ENCODE measurements at regions not wholly inside any gene's neighbourhood (a gene's known extent, or its start where the extent isn't known, plus 50 kb on each side); places are given as distances from the start of the nearest gene placed in this dataset.
"Not testable (repeated sequence)": the region's sequence is repeated elsewhere in the genome, so short reads cannot be mapped to it uniquely, and the experiment has no call there.

- Histone ChIP-seq H3K9ac (ENCODE audit: low read depth in 1 of 2, low read length in 2 of 2) (no peak overlapping the region), H3K27ac (ENCODE audit: low read depth, low read length) (no peak overlapping the region), H3K4me1 (ENCODE audit: control insufficient read depth in 1 of 2, insufficient read depth in 2 of 2, low read length in 2 of 2) (no peaks in the 10 kb centered on the region), H3K9me3 (ENCODE audit: control insufficient read depth in 1 of 2, low read length in 2 of 2) (no peaks in the 10 kb centered on the region), H3K36me3 (ENCODE audit: control insufficient read depth in 1 of 2, insufficient read depth in 2 of 2, low read length in 2 of 2) (no peaks in the 10 kb centered on the region), H3K4me3 (ENCODE audit: low read depth in 1 of 2, low read length in 2 of 2) (no peak overlapping the region), H3K27me3 (ENCODE audit: control insufficient read depth in 1 of 2, insufficient read depth in 2 of 2, low read length in 2 of 2) (peaks cover 0 to 5% of the 10 kb centered on the region in 2 donors)
Measured at GRCh38 chr10:71103961-71104360, 108.4 kb upstream of the UNC5B start.

- H3K9me3 ChIP-seq (ENCODE audit: control insufficient read depth in 1 of 2, low read length in 2 of 2); H3K9ac ChIP-seq (ENCODE audit: low read depth in 1 of 2, low read length in 2 of 2); H3K27ac ChIP-seq (ENCODE audit: low read depth, low read length); H3K4me3 ChIP-seq (ENCODE audit: low read depth in 1 of 2, low read length in 2 of 2); H3K27me3 ChIP-seq (ENCODE audit: control insufficient read depth in 1 of 2, insufficient read depth in 2 of 2, low read length in 2 of 2); H3K36me3 ChIP-seq (ENCODE audit: control insufficient read depth in 1 of 2, insufficient read depth in 2 of 2, low read length in 2 of 2); H3K4me1 ChIP-seq (ENCODE audit: control insufficient read depth in 1 of 2, insufficient read depth in 2 of 2, low read length in 2 of 2): not testable (repeated sequence)
Measured at GRCh38 chr10:71106151-71106550, 106.2 kb upstream of the UNC5B start.

GRCh38 chr10:71107117-71107516, 105.3 kb upstream of the UNC5B start:
- H3K4me1 ChIP-seq (ENCODE audit: control insufficient read depth in 1 of 2, insufficient read depth in 2 of 2, low read length in 2 of 2); H3K4me3 ChIP-seq (ENCODE audit: low read depth in 1 of 2, low read length in 2 of 2); H3K27me3 ChIP-seq (ENCODE audit: control insufficient read depth in 1 of 2, insufficient read depth in 2 of 2, low read length in 2 of 2); H3K36me3 ChIP-seq (ENCODE audit: control insufficient read depth in 1 of 2, insufficient read depth in 2 of 2, low read length in 2 of 2); H3K27ac ChIP-seq (ENCODE audit: low read depth, low read length); H3K9ac ChIP-seq (ENCODE audit: low read depth in 1 of 2, low read length in 2 of 2); H3K9me3 ChIP-seq (ENCODE audit: control insufficient read depth in 1 of 2, low read length in 2 of 2): not testable (repeated sequence)

GRCh38 chr10:71108042-71108441, 104.3 kb upstream of the UNC5B start:
- H3K9me3 ChIP-seq (ENCODE audit: control insufficient read depth in 1 of 2, low read length in 2 of 2); H3K4me1 ChIP-seq (ENCODE audit: control insufficient read depth in 1 of 2, insufficient read depth in 2 of 2, low read length in 2 of 2); H3K36me3 ChIP-seq (ENCODE audit: control insufficient read depth in 1 of 2, insufficient read depth in 2 of 2, low read length in 2 of 2); H3K27ac ChIP-seq (ENCODE audit: low read depth, low read length); H3K27me3 ChIP-seq (ENCODE audit: control insufficient read depth in 1 of 2, insufficient read depth in 2 of 2, low read length in 2 of 2); H3K9ac ChIP-seq (ENCODE audit: low read depth in 1 of 2, low read length in 2 of 2); H3K4me3 ChIP-seq (ENCODE audit: low read depth in 1 of 2, low read length in 2 of 2): not testable (repeated sequence)

GRCh38 chr10:71112138-71112785, 100.1 kb upstream of the UNC5B start:
- H3K9me3 ChIP-seq (ENCODE audit: control insufficient read depth in 1 of 2, low read length in 2 of 2) = peaks cover 7 to 19% of the 10 kb centered on the region in 2 donors
- H3K27me3 ChIP-seq (ENCODE audit: control insufficient read depth in 1 of 2, insufficient read depth in 2 of 2, low read length in 2 of 2) = no peaks in the 10 kb centered on the region
- H3K4me1 ChIP-seq (ENCODE audit: control insufficient read depth in 1 of 2, insufficient read depth in 2 of 2, low read length in 2 of 2) = no peaks in the 10 kb centered on the region
- H3K36me3 ChIP-seq (ENCODE audit: control insufficient read depth in 1 of 2, insufficient read depth in 2 of 2, low read length in 2 of 2) = no peaks in the 10 kb centered on the region
- no peak overlapping the region for H3K4me3 ChIP-seq (ENCODE audit: low read depth in 1 of 2, low read length in 2 of 2)
- H3K27ac ChIP-seq (ENCODE audit: low read depth, low read length) = no peak overlapping the region
- no peak overlapping the region for H3K9ac ChIP-seq (ENCODE audit: low read depth in 1 of 2, low read length in 2 of 2)

- Histone ChIP-seq H3K27me3 (ENCODE audit: control insufficient read depth in 1 of 2, insufficient read depth in 2 of 2, low read length in 2 of 2) (no peaks in the 10 kb centered on the region), H3K4me1 (ENCODE audit: control insufficient read depth in 1 of 2, insufficient read depth in 2 of 2, low read length in 2 of 2) (no peaks in the 10 kb centered on the region), H3K36me3 (ENCODE audit: control insufficient read depth in 1 of 2, insufficient read depth in 2 of 2, low read length in 2 of 2) (no peaks in the 10 kb centered on the region), H3K9me3 (ENCODE audit: control insufficient read depth in 1 of 2, low read length in 2 of 2) (peaks cover 10 to 23% of the 10 kb centered on the region in 2 donors), H3K27ac (ENCODE audit: low read depth, low read length) (no peak overlapping the region), H3K4me3 (ENCODE audit: low read depth in 1 of 2, low read length in 2 of 2) (no peak overlapping the region), H3K9ac (ENCODE audit: low read depth in 1 of 2, low read length in 2 of 2) (no peak overlapping the region)
Measured at GRCh38 chr10:71116426-71116825, 95.9 kb upstream of the UNC5B start.

GRCh38 chr10:71117589-71117988, 94.8 kb upstream of the UNC5B start:
- H3K9me3 ChIP-seq (ENCODE audit: control insufficient read depth in 1 of 2, low read length in 2 of 2) = peaks cover 10 to 23% of the 10 kb centered on the region in 2 donors
- not testable (repeated sequence) for H3K27ac ChIP-seq (ENCODE audit: low read depth, low read length); H3K4me3 ChIP-seq (ENCODE audit: low read depth in 1 of 2, low read length in 2 of 2); H3K4me1 ChIP-seq (ENCODE audit: control insufficient read depth in 1 of 2, insufficient read depth in 2 of 2, low read length in 2 of 2); H3K9ac ChIP-seq (ENCODE audit: low read depth in 1 of 2, low read length in 2 of 2); H3K36me3 ChIP-seq (ENCODE audit: control insufficient read depth in 1 of 2, insufficient read depth in 2 of 2, low read length in 2 of 2); H3K27me3 ChIP-seq (ENCODE audit: control insufficient read depth in 1 of 2, insufficient read depth in 2 of 2, low read length in 2 of 2)

- Histone ChIP-seq H3K4me3 (ENCODE audit: low read depth in 1 of 2, low read length in 2 of 2) (no peak overlapping the region), H3K27me3 (ENCODE audit: control insufficient read depth in 1 of 2, insufficient read depth in 2 of 2, low read length in 2 of 2) (peaks cover 0 to 6% of the 10 kb centered on the region in 2 donors), H3K9ac (ENCODE audit: low read depth in 1 of 2, low read length in 2 of 2) (no peak overlapping the region), H3K36me3 (ENCODE audit: control insufficient read depth in 1 of 2, insufficient read depth in 2 of 2, low read length in 2 of 2) (no peaks in the 10 kb centered on the region), H3K9me3 (ENCODE audit: control insufficient read depth in 1 of 2, low read length in 2 of 2) (no peaks in the 10 kb centered on the region), H3K27ac (ENCODE audit: low read depth, low read length) (no peak overlapping the region), H3K4me1 (ENCODE audit: control insufficient read depth in 1 of 2, insufficient read depth in 2 of 2, low read length in 2 of 2) (no peaks in the 10 kb centered on the region)
Measured at GRCh38 chr10:71123023-71123422, 89.3 kb upstream of the UNC5B start.

- no peaks in the 10 kb centered on the region for H3K4me1 ChIP-seq (ENCODE audit: control insufficient read depth in 1 of 2, insufficient read depth in 2 of 2, low read length in 2 of 2)
- no peak overlapping the region for H3K4me3 ChIP-seq (ENCODE audit: low read depth in 1 of 2, low read length in 2 of 2)
- no peak overlapping the region for H3K27ac ChIP-seq (ENCODE audit: low read depth, low read length)
- no peak overlapping the region for H3K9ac ChIP-seq (ENCODE audit: low read depth in 1 of 2, low read length in 2 of 2)
- H3K9me3 ChIP-seq (ENCODE audit: control insufficient read depth in 1 of 2, low read length in 2 of 2) = no peaks in the 10 kb centered on the region
- peaks cover 0 to 6% of the 10 kb centered on the region in 2 donors for H3K27me3 ChIP-seq (ENCODE audit: control insufficient read depth in 1 of 2, insufficient read depth in 2 of 2, low read length in 2 of 2)
- H3K36me3 ChIP-seq (ENCODE audit: control insufficient read depth in 1 of 2, insufficient read depth in 2 of 2, low read length in 2 of 2) = no peaks in the 10 kb centered on the region
Measured at GRCh38 chr10:71124921-71125748, 87.2 kb upstream of the UNC5B start.

GRCh38 chr10:71125749-71126107, 86.6 kb upstream of the UNC5B start:
- no peaks in the 10 kb centered on the region for H3K9me3 ChIP-seq (ENCODE audit: control insufficient read depth in 1 of 2, low read length in 2 of 2)

More at GRCh38 chr10:71125749-71126107, 86.6 kb upstream of the UNC5B start:
- H3K4me1 ChIP-seq (ENCODE audit: control insufficient read depth in 1 of 2, insufficient read depth in 2 of 2, low read length in 2 of 2) = no peaks in the 10 kb centered on the region
- H3K27ac ChIP-seq (ENCODE audit: low read depth, low read length) = no peak overlapping the region
- peaks cover 0 to 6% of the 10 kb centered on the region in 2 donors for H3K27me3 ChIP-seq (ENCODE audit: control insufficient read depth in 1 of 2, insufficient read depth in 2 of 2, low read length in 2 of 2)
- no peak overlapping the region for H3K4me3 ChIP-seq (ENCODE audit: low read depth in 1 of 2, low read length in 2 of 2)
- no peaks in the 10 kb centered on the region for H3K36me3 ChIP-seq (ENCODE audit: control insufficient read depth in 1 of 2, insufficient read depth in 2 of 2, low read length in 2 of 2)
- no peak overlapping the region for H3K9ac ChIP-seq (ENCODE audit: low read depth in 1 of 2, low read length in 2 of 2)

Data from duodenal mucosa (tissue), 2 donors.